ENCODE measurements at regions not wholly inside any gene's neighbourhood (a gene's known extent, or its start where the extent isn't known, plus 50 kb on each side); places are given as distances from the start of the nearest gene placed in this dataset.

DNA sequence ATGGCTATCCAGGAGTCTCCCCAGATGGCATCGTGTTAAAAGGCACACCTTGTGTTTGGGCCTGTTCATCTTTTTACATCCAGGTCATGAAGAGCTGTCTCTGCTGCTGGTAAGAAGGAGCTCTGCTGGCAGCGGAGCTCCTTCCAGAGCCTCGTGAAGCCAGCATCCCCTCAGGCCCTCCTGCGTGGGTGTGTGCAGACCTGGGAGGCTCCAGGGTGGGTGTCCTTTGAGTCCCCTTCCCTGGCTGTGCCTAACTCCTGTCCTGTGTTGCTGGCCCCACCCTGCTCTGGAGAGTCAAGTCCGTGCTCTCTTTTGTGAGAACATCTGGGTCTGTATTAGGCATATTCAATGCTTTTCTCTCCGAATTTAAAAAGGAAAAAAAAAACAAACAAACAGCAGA is 149.6 kb upstream of the IRX2 start:
- no peak for DNase-seq (ENCODE audit: low read depth)

DNA sequence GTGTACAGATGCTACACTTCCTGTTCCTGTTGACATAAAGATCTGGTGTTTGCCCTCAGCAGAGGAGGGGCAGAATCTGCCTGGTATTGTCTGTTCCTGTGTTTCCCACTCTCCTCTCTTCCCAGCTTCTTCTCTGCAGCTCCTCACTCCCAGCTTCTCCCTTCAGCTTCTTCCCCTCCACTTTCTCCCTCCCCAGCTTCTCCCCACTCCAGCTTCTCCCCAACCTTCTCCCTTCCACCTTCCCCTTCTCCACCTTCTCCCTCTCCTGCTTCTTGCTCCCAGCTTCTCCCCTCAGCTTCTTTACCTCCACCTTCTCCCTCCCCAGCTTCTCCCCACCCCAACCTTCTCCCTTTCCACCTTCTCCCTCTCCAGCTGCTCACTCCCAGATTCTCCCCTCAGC is 148.9 kb upstream of the IRX2 start:
- DNase-seq (ENCODE audit: low read depth) = no peak

DNA sequence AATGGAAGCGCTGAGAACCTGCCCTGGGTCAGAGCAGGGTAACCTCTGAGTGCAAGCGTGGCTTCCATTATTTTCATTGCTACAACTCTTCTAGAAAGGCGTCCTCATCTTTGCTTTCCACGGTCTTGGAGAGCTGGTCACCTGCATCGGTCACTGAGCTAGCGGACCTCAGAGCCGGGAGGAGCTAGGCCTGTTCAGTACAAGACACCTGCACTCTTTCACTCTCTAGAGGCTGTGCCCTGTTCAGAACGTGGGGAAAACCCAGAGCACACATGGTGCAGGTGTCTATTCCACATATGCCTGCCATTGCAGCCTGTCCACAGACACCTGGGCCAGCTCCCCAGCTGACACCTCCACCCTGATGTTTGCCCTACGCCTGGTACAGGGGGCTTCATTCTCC is 147.8 kb upstream of the IRX2 start:
- no peak for DNase-seq (ENCODE audit: low read depth)

DNA sequence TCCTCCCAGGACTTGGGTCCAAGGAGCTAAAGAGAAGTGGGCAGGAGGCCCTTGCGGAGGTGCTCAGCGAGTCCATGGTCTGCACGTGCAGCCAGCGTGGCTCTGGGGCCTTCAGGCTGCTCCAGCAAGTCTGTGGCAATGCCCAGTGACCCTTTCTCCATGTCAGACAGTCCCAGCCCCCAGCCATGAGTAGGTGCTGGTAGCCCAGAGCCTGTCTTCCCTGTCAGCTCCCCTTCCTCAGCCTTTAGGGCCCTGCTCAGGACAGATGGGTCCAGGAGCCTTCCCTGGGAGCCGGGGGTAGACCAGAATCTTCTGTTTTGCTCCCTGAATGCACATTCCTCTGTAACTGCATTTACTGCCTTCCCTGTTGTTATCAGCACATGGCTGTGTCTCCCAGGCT is 147.2 kb upstream of the IRX2 start:
- DNase-seq (ENCODE audit: low read depth) = no peak

DNA sequence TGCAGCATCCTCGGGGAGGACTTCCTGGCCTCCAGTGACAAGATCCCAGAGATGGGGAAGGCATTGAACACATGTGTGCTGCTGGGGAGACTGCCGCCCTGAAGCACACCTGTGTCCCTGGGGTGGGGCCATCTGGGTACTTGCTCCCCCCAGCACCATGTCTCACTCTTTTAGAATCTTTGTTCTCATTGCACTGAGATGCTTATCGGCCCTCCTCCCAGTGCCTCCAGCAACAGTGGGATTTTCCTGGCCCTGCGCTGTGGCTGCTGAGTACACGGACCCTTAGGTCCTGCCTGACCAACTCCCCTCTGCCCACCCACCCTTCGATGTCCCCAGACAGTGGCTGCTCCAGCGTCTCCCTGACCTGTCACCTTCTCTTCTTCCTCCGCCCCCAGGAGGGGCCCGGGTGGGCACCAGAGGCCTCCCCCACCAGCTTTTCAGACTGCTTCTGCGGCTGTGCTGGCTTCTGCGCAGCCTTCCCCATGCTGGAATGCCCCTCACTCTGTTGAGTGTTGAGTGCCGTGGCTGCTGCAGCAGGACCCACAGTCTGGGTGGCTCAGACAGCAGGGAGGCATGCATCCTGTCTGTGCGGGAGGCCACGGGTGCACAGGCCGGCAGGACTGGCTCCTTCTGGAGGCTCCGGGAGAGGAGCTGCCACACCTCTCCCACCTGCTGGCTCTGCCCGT is 145.9 kb upstream of the IRX2 start:
- no peak for DNase-seq (ENCODE audit: low read depth)

DNA sequence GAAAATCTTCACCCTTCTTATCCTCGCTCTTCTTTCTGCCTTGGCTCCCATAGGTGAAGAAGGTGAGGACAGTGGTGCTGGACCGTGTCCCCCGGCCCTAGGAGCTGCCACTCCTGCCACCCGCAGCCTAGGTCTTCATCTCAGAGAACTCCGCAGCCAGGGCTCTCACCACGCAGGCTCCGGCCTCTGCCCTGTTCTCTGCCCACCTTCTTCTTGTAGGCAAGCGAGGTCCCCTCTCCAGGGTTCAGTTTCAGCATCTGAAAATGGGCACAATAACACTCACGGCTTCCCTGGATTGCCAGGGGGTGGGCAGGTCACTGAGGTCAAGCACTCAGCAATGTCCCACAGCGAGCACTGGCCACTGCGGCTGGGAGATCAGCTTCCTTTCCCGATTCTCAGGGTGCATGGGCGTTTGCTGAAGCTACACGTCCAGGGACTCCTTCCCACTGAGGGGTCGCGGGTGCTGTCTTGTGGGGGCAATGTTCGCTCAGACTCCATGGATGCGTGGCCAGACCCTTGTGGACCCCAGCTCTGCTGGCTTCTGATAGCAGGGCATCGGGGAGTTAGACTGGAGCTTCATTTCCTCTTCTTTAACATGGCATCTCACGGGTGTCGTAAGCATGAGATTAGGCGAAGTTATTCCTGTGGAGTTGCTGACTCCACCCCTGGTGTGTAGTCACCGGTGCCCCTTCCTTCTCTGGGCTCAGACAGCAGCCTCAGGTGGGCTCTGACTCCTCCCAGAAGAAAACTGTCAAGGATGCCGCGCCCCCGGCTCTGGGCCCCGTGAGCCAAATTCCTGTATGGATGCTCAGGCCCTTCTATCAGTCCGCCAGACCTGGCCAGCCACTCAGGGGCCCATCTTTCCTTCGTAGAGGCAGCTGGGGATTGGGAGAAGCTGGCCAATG is 145.1 kb upstream of the IRX2 start:
- no peak for DNase-seq (ENCODE audit: low read depth)

DNA sequence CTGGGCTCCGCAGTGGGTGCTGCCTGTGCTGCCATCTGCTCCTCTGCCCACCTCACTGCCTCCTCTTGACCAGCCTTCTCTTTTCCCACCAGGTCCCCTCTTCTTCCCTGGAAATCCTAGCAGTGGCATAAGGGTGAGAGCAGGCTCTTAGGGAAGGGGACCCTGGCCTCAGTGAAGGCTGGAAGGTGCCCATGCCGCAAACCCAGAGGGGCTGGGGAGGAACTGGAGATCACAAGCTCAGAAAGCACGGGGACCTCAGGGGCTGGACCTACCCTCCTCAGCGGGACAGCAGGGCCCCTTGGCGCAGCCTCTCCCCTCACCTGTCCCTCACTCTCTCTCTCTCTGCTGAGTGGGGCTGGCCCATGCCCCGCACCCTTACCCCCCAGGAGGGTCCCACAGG is 144.4 kb upstream of the IRX2 start:
- DNase-seq (ENCODE audit: low read depth) = no peak

DNA sequence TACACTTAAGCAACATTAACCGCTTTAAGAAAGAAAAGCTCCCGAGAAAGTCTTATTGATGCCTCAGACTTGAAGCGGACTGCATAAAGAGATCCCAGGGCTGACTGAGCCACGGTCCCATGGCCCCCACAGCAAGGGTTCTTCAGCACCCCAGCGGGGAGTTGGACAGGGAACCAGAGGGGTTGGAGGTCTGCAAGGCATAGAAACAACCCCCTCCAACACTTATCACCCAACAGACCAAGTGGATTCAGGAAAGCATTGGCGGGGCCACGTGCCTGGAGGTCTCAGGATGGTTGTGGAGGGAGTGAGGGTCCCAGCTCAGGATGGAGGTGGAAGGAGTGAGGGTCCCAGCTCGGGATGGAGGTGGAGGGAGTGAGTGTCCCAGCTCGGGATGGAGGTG is 143.7 kb upstream of the IRX2 start:
- DNase-seq (ENCODE audit: low read depth) = no peak

DNA sequence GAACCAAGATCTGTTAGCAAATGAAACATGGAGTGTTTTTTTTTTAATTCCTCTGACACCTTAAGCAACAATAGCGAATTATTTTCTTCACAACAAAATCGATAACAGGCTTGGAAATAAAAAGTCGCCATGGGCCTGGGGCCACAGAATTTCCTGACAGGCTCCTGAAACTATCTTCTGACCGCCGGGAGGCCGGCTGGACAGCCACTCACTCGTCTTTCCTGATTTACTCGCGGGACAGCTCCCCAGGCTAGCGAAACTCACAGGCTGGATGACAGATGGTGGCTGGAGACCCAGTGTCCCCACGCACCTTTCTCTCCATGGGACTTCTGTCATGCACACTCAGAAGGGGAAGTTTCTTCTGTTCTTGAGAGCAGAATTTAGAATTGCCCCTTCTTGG is 143.3 kb upstream of the IRX2 start:
- DNase-seq (ENCODE audit: low read depth) = no peak

DNA sequence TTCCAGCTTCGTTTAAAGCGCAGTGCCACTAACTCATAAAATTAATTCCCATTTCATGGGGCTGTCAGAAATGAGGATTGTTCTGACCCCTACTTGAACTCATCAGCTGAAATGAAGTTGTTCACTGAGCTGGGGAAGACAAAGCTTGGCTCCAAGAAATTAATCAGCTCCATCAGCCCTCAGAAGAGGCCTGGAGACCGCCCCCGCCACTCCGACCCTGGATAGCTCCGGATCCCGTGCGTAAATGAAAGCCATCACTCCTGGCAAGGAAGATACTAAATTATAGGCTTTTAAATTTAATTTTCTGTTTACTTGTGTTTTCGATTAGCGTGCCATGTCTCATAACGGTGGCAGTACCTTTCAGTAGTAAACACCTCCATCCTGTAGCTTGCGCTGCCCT is 142.8 kb upstream of the IRX2 start:
- no peak for DNase-seq (ENCODE audit: low read depth)

DNA sequence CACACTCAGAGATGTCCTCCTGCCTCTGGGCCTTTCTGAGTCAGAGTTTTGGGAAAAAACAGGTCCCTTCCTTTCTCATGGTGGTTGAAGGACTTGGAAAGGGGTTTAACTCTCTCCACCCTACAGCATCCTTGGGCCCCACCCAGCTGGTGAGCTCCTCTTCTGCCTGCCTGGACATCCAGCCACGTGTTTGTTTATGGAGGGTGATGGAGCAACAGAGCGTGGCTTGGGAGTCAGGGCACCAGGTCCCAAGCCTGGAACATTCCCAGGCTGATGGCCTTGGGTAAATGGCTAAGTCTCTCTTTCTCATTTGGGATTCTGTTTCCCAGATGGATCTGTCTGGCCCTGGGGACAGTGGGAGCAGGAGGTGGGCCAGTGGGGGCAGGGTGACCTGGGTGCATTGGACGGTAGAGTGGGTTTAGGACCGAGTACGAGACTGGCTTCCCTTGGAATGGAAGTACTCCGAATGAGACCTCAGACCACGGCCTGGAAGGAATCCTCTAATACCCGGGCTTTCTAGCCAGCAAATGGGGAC is 141.1 kb upstream of the IRX2 start:
- DNase-seq (ENCODE audit: low read depth) = no peak

DNA sequence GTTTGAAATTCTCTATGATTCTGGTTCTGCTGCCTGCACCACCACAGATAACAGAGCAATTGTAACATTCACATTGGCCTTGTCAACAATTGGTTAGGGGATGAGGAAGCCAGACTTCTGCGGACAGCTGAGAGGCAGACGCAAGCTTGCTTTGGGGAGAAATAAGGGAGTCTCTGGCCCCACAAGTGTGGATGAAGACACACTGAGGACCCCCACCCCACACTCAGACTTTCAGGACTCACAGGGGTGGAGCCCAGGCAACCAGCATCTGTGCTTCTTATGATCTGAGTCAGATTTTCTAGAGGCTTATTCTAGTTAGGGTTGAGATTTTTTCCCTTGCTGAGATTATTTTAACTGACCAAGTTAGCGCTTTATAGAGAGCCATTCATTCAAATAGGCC is 140.3 kb upstream of the IRX2 start:
- DNase-seq (ENCODE audit: low read depth) = no peak

DNA sequence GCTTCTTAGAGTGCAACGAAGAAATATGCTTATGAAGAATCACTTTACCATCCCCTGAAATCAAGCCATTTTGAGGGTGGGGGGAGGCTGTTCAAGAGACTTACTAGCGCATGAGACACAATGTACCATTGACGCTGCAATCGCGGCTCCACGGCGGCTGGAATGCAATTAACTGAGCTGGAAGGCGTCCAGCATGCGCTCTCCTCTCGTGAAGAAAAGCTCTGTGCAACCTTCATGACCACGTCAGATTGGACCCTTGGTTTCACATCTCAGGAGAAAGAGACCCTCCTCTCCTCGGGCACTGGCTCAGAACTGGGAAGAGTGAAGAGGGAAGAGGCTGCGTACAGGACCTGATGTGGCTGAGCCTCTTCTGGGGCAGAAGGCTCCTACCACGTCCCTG is 138.5 kb upstream of the IRX2 start:
- no peak for DNase-seq (ENCODE audit: low read depth)

DNA sequence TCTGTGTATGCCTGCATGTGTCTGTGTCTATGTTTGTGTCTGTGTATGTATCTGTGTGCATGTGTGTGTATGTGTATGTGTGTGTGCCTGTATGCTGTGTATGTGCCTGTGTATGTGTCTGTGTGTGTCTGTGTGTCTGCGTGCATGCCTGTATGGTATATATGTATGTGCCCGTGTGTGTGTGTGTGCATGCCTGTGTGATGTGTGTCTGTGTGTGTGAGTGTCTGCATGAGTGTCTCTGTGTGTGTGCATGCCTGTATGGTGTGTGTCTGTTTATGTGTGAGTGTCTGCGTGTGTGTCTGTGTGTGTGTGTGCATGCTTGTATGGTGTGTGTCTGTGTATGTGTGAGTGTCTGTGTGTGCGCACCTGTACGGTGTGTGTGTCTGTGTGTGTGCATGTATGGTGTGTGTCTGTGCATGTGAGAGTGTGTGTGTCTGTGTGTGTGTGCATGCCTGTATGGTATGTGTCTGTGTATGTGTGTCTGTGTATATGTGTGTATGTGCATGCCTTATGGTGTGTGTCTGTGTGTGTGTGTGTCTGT is 137.1 kb upstream of the IRX2 start:
- DNase-seq (ENCODE audit: low read depth) = no peak

DNA sequence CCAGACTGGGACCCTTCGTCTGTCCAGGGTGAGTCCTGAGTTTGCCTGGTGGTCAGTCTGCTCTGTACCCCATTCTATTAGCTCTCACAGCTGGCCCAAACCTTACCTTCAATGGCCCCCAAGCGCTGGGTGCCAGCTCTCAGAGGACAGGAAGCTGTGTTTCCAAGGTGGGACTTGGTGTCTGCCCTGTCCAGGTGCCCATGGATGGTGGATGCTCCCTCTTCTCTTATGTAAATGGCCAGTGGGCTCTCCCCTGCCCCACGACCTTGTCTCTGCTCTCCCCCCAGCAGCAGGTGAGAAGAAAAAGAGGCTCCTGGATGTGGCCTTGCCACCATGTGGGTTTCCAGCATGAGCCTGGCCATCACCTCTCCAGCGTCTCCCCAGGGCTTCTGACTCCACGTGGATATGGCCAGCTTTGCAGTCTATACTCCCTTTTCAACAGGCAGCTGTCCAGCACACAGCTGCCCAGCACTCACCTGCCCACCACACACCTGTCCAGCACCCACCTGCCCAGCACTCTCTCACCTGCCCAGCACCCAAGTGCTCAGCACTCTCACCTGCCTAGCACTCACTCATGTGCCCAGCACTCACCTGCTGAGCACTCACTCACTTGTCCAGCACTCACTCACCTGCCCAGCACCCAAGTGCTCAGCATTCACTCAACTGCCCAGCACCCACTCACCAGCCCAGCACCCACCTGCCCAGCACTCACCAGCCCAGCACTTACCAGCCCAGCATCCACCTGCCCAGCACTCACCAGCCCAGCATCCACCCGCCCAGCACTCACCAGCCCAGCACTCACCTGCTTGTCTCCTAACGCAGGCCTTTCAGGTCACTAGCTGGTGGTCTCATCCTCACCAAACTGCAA is 136.2 kb upstream of the IRX2 start:
- DNase-seq (ENCODE audit: low read depth) = no peak

DNA sequence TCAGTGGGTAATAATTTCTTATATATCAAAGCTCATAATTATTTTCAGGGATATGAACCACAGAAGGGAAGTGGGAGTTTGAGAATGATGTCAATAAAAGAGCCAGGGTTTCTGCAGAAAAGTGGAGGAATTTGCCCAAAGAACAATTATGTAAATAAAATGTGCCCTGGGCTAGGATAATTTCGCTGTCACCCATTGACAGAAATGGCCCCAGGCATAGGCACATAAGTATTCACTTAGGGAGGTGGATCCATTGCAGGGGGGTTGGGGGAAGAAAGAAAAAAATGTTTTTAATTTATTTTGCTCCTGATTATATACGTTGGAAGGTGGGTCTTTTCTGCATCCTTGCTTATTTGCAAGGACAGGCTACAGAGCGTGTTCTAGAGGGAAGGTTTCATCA is 135.1 kb upstream of the IRX2 start:
- DNase-seq (ENCODE audit: low read depth) = no peak

DNA sequence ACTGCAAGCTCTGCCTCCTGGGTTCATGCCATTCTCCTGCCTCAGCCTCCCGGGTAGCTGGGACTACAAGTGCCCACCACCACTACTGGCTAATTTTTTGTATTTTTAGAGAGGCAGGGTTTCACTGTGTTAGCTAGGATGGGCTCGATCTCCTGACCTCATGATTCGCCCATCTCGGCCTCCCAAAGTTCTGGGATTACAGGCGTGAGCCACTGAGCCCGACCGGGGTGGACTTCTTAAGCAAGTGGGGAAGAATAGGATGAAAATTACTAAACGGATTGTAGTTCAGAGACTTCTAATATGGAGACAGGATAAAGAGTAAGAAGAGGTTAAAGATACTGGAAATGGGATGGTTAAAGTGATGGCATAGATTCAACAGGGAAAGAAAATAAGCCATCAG is 132.3 kb upstream of the IRX2 start:
- DNase-seq (ENCODE audit: low read depth) = no peak

DNA sequence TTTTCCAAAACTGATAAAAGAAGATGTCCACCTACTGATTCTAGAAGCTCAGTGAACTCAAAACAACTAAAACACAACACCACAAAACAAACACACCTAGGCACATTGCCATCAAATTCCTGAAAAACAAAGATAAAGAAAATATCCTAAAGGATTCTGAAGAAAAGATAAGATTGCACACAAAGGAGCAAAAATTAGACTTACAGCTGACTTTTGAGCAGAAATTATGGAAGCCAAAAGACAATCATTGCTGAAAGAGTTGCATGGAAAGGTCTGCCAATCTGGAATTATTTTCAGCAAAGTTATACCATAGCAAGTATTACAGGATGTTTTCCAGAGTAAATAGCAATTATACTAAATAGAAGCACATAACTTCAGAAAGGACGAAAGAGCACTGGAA is 128.2 kb upstream of the IRX2 start:
- DNase-seq (ENCODE audit: low read depth) = no peak

DNA sequence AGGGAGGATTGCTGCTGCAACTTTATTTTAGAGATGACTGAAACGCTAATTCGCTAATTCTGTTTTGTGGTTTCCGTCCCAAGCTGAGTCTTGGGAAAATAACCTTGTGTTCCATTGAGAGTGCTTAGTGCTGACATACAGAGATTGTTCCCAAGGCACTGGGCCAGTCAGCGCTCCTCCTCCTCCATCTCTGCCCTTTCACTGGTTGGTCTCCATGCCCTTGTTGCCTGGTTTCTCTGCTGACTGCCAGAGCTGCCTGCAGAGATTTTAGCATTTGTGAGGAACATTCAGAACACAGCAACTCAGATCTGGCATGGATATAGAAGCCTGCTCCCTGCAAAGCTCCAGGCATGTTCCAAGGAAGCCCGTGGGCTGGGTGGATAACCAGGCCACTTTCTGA is 126.0 kb upstream of the IRX2 start:
- no peak for DNase-seq (ENCODE audit: low read depth)

DNA sequence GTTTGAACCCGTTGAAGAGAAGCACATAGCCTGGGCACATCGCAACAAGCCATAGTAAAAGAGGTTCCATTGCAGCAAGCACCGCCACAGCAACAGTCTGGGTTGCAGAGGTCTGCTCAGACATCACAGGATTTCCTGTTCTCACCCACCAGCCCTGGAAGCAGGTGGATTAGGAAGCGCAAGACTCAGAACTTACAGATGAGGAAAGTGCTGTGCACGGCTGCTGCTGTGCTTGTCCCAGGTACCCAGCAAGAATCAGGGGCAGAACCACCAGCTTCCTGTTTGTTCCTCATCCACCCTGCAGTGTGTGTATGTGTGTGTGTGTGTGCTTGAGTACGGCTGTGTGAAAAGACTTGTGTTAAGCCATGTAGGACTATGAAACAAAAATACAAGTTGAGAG is 124.7 kb upstream of the IRX2 start:
- no peak for DNase-seq (ENCODE audit: low read depth)

DNA sequence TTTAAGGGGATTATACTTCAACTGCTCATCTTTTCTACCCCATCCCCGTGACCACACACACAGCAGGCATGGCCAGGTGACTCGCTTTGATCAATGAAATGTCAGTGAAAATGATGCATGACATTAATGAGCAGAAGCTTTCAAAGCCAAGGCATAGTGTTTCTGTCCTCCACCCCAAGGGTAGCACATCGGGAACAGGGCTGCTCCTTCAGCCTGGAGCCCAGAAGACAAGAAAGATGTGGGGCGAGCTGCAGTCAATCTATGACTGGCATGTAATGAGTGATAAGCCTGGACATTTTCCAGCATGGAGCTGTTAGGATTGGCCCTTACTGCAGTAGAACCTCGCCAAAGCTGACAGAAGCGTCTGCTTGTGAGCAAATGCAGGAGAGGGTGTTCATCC is 122.6 kb upstream of the IRX2 start:
- no peak for DNase-seq (ENCODE audit: low read depth)

DNA sequence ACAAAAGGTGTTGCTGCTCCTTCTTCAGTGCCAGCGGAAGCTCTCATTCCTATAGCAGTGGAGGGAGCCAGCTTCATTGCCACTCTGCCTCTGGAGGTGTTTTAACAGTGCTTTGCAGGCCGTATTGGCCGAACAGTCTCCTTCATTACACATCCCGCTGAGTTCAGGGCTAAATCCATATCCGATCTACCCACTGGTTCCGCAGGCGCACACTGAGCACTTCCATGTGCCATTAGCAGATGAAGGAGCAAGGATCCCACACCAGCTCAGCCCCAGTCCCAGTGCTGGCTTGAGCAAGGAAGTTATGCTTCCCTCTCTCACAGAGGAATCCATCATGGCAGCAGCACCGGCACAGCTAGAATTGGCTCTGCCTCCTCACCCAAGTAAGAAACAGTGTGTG is 121.2 kb upstream of the IRX2 start:
- no peak for DNase-seq (ENCODE audit: low read depth)

All from myocyte (in vitro differentiated cells).